WERI-Rb-1 (cell line): ENCODE measurements at regions not wholly inside any gene's neighbourhood (a gene's known extent, or its start where the extent isn't known, plus 50 kb on each side); places are given as distances from the start of the nearest gene placed in this dataset.

Source experiments
- DNase-seq: peaks from one replicate; pipeline ENCODE4 v3.0.0-alpha.2; 2020
- H3K27ac ChIP-seq: fragments of 250-450 bp; sonication (Bioruptor Pico); 2 replicates; pipeline ENCODE4 v1.5.1; 2020; ENCODE audit warnings: mild to moderate bottlenecking, moderate library complexity
- H3K27me3 ChIP-seq: fragments of 250-450 bp; sonication (Bioruptor Pico); 2 replicates; pipeline ENCODE4 v1.5.1; 2021; ENCODE audit warnings: mild to moderate bottlenecking, low read depth, moderate library complexity; ENCODE audit not compliant: insufficient read depth, severe bottlenecking
- H3K36me3 ChIP-seq: fragments of 250-450 bp; sonication (Bioruptor Pico); 2 replicates; pipeline ENCODE4 v1.5.1; 2020; ENCODE audit warnings: mild to moderate bottlenecking, moderate library complexity
- H3K4me3 ChIP-seq: 2 replicates; pipeline ENCODE4 v1.5.1; 2011; ENCODE audit warnings: low read depth, mild to moderate bottlenecking, control low read depth, low read length
- H3K9me3 ChIP-seq: fragments of 250-450 bp; sonication (Bioruptor Pico); 2 replicates; pipeline ENCODE4 v1.5.1; 2021; ENCODE audit warnings: mild to moderate bottlenecking, moderate library complexity; ENCODE audit not compliant: severe bottlenecking
- CTCF ChIP-seq: IDR thresholded peaks from 2 replicates; pipeline ENCODE4 v1.5.1; 2011; ENCODE audit warnings: low read depth, mild to moderate bottlenecking, control low read depth, inconsistent platforms, low read length

- no peaks in the 10 kb centered on the region for H3K27me3 ChIP-seq
- H3K4me3 ChIP-seq: no peak overlapping the region
- peak; percentile 54 for DNase-seq
- no peaks in the 10 kb centered on the region for H3K36me3 ChIP-seq
- H3K9me3 ChIP-seq: no peaks in the 10 kb centered on the region
- TF ChIP-seq CTCF: no peak
- H3K27ac ChIP-seq: peak overlapping the region; percentile 65
These were observed 89.8 kb upstream of the LSM14A start for GRCh38 chr19:34082289-34083077.

- no peaks in the 10 kb centered on the region for H3K36me3 ChIP-seq
- no peak overlapping the region for H3K27ac ChIP-seq
- DNase-seq: no peak
- no peaks in the 10 kb centered on the region for H3K27me3 ChIP-seq
- TF ChIP-seq CTCF: no peak
- no peak overlapping the region for H3K4me3 ChIP-seq
- H3K9me3 ChIP-seq: no peaks in the 10 kb centered on the region
These were observed 87.7 kb upstream of the LSM14A start for GRCh38 chr19:34084396-34085145.

- DNase-seq: no peak
- no peak overlapping the region for H3K4me3 ChIP-seq
- TF ChIP-seq CTCF: no peak
- no peaks in the 10 kb centered on the region for H3K27me3 ChIP-seq
- no peaks in the 10 kb centered on the region for H3K9me3 ChIP-seq
- no peaks in the 10 kb centered on the region for H3K36me3 ChIP-seq
- no peak overlapping the region for H3K27ac ChIP-seq
These were observed 87.0 kb upstream of the LSM14A start for GRCh38 chr19:34085336-34085735.

DNA sequence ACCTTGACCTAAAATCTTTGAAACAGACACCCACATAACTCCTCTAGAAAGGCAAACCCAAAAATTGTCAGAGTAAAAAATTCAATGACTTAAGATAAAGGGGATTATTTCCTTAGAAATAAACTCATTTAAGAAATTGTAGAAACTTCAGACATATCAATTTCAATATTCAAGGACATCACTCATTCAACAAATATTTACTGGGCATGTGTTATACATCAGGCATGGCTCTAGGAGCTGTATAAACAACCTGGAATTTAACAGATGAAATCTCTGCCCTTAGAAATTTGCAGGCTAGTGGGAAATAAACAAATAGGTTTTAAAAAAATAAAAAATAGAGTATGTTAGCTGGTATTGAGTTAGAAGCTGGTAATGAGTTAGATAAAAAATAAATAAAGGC, 84.0 kb upstream of the LSM14A start:
- no peak for DNase-seq
- TF ChIP-seq CTCF: no peak

GRCh38 chr19:34089566-34089965, 82.7 kb upstream of the LSM14A start:
- Histone ChIP-seq H3K27me3 (no peaks in the 10 kb centered on the region), H3K27ac (no peak overlapping the region), H3K9me3 (no peaks in the 10 kb centered on the region), H3K36me3 (no peaks in the 10 kb centered on the region), H3K4me3 (no peak overlapping the region)
- no peak for DNase-seq
- no peak for TF ChIP-seq CTCF

More for the DNA sequence above, 84.0 kb upstream of the LSM14A start:
- H3K36me3 ChIP-seq: no peaks in the 10 kb centered on the region
- H3K4me3 ChIP-seq: no peak overlapping the region
- no peak overlapping the region for H3K27ac ChIP-seq
- no peaks in the 10 kb centered on the region for H3K9me3 ChIP-seq
- H3K27me3 ChIP-seq: no peaks in the 10 kb centered on the region
